ENCODE measurements at regions not wholly inside any gene's neighbourhood (a gene's known extent, or its start where the extent isn't known, plus 50 kb on each side); places are given as distances from the start of the nearest gene placed in this dataset.
A peak's percentile ranks its signal among the peaks of the same experiment; 100 is the strongest.

DNA sequence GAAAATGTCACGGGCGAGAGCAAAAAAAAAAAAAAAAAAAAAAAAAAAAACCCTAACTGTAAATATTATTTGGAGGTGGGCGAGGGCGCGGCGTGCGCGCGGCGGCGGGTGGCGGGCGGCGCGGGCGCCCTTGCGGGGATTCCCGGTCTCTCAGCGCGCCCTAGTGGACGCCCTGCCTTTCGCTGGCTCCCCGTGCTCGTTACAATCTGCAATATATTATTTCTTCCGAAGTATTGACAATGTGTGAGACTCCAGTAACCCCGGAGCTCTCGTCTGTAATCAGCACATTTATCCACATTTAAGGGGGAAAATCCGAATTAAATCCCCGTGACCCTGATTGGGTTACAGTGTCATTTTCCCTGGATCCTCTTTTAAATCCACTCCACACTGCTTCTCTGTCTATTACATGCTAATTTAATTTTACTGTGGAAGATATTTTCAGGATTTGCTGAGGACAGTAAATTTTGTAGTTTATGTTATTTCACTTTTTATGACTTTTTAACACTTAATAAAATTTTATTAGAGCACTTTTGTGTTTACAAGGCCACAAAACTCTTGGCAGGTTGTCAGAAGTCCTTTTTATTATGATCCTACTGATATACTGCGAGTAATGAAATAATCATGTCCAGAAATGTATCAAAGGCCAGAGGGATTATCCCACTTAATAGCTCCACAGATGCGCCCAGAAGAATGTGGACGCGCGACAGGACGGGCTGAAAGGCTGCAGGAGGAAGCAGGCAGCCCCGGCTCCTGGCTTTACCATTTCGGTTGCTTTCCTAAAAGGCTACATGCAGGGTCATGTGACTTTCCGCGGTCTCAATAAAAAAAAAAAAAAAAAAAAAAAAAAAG, 369.1 kb downstream of the MTX2 start:
- H3K27me3 ChIP-seq (ENCODE audit: control insufficient read depth, insufficient read depth, low read length) = no peaks in the 10 kb centered on the region; the same call in 1 of the 2 replicates
- ChIA-PET POLR2A (interaction anchor here (0.7 kb wide), 1 partner anchor 42 kb away, joined by 12 read pairs; no protein-coding TSS in a partner anchor), CTCF (interaction anchor here (0.5 to 1.4 kb wide), 4 partner anchors 55 to 499 kb away, joined by 5 to 11 read pairs (median 5); no protein-coding TSS in a partner anchor)
- in situ Hi-C loops (cut with HindIII; ENCODE audit: low pct_unique_long_range_greater_than_20kb, low sequenced_read_pairs) = no loop called here
- H3K27ac ChIP-seq (ENCODE audit: low read length) = peak overlapping the region; percentile 79
- H3K4me1 ChIP-seq (ENCODE audit: control insufficient read depth, insufficient read depth, low read length) = no peaks in the 10 kb centered on the region
- no TSS peak for BruUV-seq (replicated peaks)
- no peaks in the 10 kb centered on the region for H3K36me3 ChIP-seq (ENCODE audit: control insufficient read depth, insufficient read depth, low read length)
- TF ChIP-seq, protein P1, sequence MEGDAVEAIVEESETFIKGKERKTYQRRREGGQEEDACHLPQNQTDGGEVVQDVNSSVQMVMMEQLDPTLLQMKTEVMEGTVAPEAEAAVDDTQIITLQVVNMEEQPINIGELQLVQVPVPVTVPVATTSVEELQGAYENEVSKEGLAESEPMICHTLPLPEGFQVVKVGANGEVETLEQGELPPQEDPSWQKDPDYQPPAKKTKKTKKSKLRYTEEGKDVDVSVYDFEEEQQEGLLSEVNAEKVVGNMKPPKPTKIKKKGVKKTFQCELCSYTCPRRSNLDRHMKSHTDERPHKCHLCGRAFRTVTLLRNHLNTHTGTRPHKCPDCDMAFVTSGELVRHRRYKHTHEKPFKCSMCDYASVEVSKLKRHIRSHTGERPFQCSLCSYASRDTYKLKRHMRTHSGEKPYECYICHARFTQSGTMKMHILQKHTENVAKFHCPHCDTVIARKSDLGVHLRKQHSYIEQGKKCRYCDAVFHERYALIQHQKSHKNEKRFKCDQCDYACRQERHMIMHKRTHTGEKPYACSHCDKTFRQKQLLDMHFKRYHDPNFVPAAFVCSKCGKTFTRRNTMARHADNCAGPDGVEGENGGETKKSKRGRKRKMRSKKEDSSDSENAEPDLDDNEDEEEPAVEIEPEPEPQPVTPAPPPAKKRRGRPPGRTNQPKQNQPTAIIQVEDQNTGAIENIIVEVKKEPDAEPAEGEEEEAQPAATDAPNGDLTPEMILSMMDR (IDR thresholded peaks at IDR 0.05) = peak; percentile 92
- TF ChIP-seq, protein P2, sequence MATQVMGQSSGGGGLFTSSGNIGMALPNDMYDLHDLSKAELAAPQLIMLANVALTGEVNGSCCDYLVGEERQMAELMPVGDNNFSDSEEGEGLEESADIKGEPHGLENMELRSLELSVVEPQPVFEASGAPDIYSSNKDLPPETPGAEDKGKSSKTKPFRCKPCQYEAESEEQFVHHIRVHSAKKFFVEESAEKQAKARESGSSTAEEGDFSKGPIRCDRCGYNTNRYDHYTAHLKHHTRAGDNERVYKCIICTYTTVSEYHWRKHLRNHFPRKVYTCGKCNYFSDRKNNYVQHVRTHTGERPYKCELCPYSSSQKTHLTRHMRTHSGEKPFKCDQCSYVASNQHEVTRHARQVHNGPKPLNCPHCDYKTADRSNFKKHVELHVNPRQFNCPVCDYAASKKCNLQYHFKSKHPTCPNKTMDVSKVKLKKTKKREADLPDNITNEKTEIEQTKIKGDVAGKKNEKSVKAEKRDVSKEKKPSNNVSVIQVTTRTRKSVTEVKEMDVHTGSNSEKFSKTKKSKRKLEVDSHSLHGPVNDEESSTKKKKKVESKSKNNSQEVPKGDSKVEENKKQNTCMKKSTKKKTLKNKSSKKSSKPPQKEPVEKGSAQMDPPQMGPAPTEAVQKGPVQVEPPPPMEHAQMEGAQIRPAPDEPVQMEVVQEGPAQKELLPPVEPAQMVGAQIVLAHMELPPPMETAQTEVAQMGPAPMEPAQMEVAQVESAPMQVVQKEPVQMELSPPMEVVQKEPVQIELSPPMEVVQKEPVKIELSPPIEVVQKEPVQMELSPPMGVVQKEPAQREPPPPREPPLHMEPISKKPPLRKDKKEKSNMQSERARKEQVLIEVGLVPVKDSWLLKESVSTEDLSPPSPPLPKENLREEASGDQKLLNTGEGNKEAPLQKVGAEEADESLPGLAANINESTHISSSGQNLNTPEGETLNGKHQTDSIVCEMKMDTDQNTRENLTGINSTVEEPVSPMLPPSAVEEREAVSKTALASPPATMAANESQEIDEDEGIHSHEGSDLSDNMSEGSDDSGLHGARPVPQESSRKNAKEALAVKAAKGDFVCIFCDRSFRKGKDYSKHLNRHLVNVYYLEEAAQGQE (IDR thresholded peaks at IDR 0.05; ENCODE audit: insufficient read depth in 1 of 2, low read depth in 2 of 2, low read length in 1 of 2) = no peak
- ATAC-seq (peak; percentile 90), DNase-seq (ENCODE audit: low read depth, low spot score) (no peak)
- intact Hi-C loops (cut with micrococcal nuclease; ENCODE audit: unreplicated experiment) = loop anchor here (2.0 to 5.0 kb wide), 4 partner anchors 86 to 512 kb away; no protein-coding TSS in a partner anchor
- no peaks in the 10 kb centered on the region for H3K9me3 ChIP-seq (ENCODE audit: control insufficient read depth, insufficient read depth, low read depth, low read length)
- peak overlapping the region; percentile 65 to 66 for H3K4me3 ChIP-seq (ENCODE audit: low read depth in 2 of 2, low read length in 2 of 2)

- in situ Hi-C loops (cut with HindIII; ENCODE audit: low pct_unique_long_range_greater_than_20kb, low sequenced_read_pairs) = no loop called here
- ATAC-seq = no peak
- H3K4me1 ChIP-seq (ENCODE audit: control insufficient read depth, insufficient read depth, low read length) = no peaks in the 10 kb centered on the region
- TF ChIP-seq, protein P2 (IDR thresholded peaks at IDR 0.05; ENCODE audit: insufficient read depth in 1 of 2, low read depth in 2 of 2, low read length in 1 of 2) = no peak
- TF ChIP-seq, protein P1 (IDR thresholded peaks at IDR 0.05) = no peak
- TF ChIP-seq SIN3A (IDR thresholded peaks at IDR 0.05; ENCODE audit: borderline replicate concordance, insufficient read depth, low read depth, low read length) = no peak
- no peak for TF ChIP-seq POLR2AphosphoS5 (IDR thresholded peaks at IDR 0.05; ENCODE audit: low read depth, low read length)
- TF ChIP-seq TCF7L2 (IDR thresholded peaks at IDR 0.05; ENCODE audit: low read depth, low read length) = no peak
- DNase-seq (ENCODE audit: low read depth, low spot score) = no peak
- CTCF ChIA-PET = interaction anchor here (0.5 kb wide), 1 partner anchor 499 kb away, joined by 5 read pairs; no protein-coding TSS in a partner anchor
- no TSS peak for BruUV-seq (replicated peaks)
- no peak overlapping the region for H3K27ac ChIP-seq (ENCODE audit: low read length)
- H3K9me3 ChIP-seq (ENCODE audit: control insufficient read depth, insufficient read depth, low read depth, low read length) = no peaks in the 10 kb centered on the region
- H3K36me3 ChIP-seq (ENCODE audit: control insufficient read depth, insufficient read depth, low read length) = no peaks in the 10 kb centered on the region
- H3K27me3 ChIP-seq (ENCODE audit: control insufficient read depth, insufficient read depth, low read length) = no peaks in the 10 kb centered on the region; the same call in 1 of the 2 replicates
- POLR2A ChIA-PET = no interaction called here
- intact Hi-C loops (cut with micrococcal nuclease; ENCODE audit: unreplicated experiment) = loop anchor here (2.0 to 5.0 kb wide), 4 partner anchors 87 to 512 kb away; no protein-coding TSS in a partner anchor
- no peak overlapping the region for H3K4me3 ChIP-seq (ENCODE audit: low read depth in 2 of 2, low read length in 2 of 2)
These were observed 369.7 kb downstream of the MTX2 start for GRCh38 chr2:176639016-176639343.
